Uterus (tissue), 2 donors: ENCODE measurements at regions not wholly inside any gene's neighbourhood (a gene's known extent, or its start where the extent isn't known, plus 50 kb on each side); places are given as distances from the start of the nearest gene placed in this dataset.

Experiments used
- CTCF ChIP-seq, 4 experiments: fragments of 200-600 bp in 2 of 4; fragments of 450-650 bp in 2 of 4; sonication (generic) in 2 of 4; IDR thresholded peaks; one replicate each; pipeline ENCODE4 v1.5.1; 2016 to 2019; ENCODE audit warnings: antibody characterized with exemption in 4 of 4, mild to moderate bottlenecking in 2 of 4, moderate library complexity in 1 of 4
- POLR2A ChIP-seq, 2 donors: fragments of 450-650 bp; IDR thresholded peaks; one replicate each; pipeline ENCODE4 v1.6.1; 2016; ENCODE audit warnings: antibody characterized with exemption in 2 of 2, mild to moderate bottlenecking in 1 of 2, moderate library complexity in 1 of 2

- TF ChIP-seq POLR2A (IDR thresholded peaks at IDR 0.05) (no peak), CTCF (IDR thresholded peaks at IDR 0.05) (no peak)
These were observed 1012.5 kb upstream of the SEMA6A start for GRCh38 chr5:117587111-117587510.
